LNCAP (cell line): ENCODE measurements at regions not wholly inside any gene's neighbourhood (a gene's known extent, or its start where the extent isn't known, plus 50 kb on each side); places are given as distances from the start of the nearest gene placed in this dataset.

Source experiments
- CTCF ChIP-seq: fragments of 450-650 bp; IDR thresholded peaks from 2 replicates; pipeline ENCODE4 v1.5.1; 2017; ENCODE audit warnings: mild to moderate bottlenecking

DNA sequence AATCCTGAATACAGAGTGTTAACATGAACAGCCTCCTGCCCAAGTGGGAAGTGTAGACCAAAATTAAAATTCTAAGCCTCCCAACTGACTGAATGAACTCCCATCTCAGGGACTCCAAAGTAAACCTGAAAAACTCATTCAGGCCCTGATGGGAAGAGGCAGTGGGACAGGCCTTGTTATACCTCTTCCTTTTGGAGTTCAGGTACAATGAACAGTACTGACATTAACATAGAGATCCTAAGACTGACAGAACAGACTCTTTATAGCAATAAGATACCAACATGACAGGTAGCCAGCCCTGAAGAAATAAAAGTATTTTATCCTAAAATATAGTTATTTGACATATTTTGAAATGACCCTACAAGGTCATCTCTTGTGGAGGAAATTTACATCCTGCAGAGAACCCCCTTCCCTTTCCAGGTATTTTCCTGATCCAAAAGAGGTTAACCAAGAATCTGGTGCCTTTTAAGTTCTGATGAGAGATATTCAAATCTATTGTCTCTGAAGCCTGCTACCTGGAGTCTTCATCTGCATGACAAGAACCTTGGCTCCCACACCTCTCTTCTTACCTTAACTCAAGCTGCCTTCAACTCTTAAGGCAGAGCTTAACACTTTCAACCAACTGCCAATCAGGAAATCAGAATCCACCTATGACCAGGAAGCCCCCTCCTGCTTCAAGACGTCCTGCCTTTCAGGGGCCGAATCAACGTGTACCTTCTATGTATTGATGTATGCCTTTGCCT lies 103.3 kb upstream of the PFKP start:
- TF ChIP-seq CTCF = no peak

DNA sequence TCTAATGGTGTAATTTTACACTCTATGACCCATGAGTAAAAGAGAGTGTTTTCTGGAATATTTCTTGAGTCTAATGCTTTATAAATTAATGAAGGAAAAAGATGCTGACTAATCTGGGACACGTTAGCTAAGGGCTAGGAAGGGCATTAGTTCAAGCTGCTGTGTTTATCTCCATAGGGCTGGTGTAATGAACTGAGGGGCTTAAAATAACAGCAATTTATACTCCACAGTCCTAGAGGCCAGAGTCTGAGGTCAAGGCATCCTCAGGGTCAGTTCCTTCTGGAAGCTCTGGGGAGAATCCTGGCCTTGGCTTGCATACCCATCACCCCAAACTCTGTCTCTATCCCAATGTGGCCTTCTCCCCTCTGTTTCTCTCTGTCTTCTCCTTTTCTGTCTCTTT lies 105.2 kb upstream of the PFKP start:
- no peak for TF ChIP-seq CTCF

DNA sequence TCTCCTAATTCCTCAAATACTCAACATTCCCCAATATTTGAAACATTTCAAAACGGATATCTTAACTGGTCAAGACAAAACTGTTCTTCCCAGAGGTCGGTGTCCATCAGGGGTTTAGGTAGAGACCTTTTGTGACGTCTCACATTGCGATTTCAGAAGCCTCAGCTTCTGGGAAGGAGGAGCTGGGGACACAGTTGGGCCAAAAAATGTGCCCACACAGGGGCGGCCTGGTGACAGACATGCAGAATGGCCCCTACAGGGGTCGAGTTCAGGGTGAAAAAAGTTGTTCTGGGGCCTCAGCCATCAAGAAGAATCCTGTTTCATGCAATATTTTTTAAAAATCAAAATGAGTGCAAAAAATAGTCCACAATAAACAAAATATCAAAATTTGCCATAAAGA lies 108.7 kb upstream of the PFKP start:
- no peak for TF ChIP-seq CTCF

- no peak for TF ChIP-seq CTCF
Measured at GRCh38 chr10:2957785-2958184, 109.6 kb upstream of the PFKP start.

- no peak for TF ChIP-seq CTCF
Measured at GRCh38 chr10:2955064-2955463, 112.3 kb upstream of the PFKP start.

DNA sequence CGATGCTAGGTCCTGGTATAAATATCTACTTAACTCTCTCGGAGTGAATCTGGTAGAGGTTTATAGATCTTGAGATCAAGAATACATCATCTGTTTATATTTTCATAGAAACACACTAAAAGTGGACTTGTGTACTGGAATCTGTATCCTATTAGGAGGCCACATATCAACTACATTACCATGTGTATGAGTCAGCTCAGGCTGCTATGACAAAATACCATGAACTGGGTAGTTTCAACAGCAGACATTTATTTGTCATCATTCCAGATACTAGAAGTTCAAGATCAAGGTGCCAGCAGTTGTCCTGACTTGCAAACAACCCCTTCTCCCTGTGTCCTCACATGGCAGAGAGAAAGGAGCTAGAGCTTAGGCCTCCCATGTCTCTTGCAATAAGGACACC lies 113.9 kb upstream of the PFKP start:
- no peak for TF ChIP-seq CTCF

DNA sequence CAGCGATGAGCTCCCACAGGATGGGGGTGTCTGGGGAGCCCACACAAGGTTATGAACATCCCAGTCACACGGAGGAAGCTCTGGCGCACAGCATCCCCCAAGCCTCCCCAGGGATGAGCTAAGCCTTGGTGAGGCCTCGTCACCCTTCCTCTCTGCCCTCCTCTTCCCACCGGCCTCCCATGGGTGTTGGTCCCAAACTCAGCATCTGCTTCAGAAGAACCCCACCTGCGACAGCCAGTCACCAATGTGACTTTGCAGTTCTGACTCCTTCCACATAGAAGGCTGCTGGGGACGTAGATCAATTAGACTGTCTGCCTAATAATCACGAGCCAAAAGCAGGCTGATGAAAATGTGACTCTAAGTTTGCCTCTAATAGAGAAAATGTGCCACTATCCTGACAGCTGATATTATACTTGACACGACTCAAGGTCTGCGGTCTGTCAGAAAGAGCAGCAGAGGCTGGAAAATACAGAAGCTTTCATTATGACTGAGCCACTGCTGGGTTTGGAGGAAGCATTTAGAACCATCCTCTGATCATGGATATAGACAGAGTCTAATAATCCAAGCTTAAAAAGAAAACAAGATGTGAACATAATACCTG lies 116.0 kb upstream of the PFKP start:
- no peak for TF ChIP-seq CTCF
